Neutrophil (primary cell): ENCODE measurements at regions not wholly inside any gene's neighbourhood (a gene's known extent, or its start where the extent isn't known, plus 50 kb on each side); places are given as distances from the start of the nearest gene placed in this dataset.

ENCODE experiments used
- H3K27ac ChIP-seq: fragments of 200-600 bp; sonication (generic); 2 replicates; pipeline ENCODE4 v1.5.1; 2016; ENCODE audit warnings: mild to moderate bottlenecking, moderate library complexity
- H3K27me3 ChIP-seq: fragments of 200-600 bp; sonication (generic); 2 replicates; pipeline ENCODE4 v1.6.0; 2016; ENCODE audit warnings: mild to moderate bottlenecking
- H3K36me3 ChIP-seq: fragments of 200-600 bp; sonication (generic); 2 replicates; pipeline ENCODE4 v1.5.1; 2017
- H3K4me1 ChIP-seq, 2 experiments: fragments of 200-600 bp in 1 of 2; sonication (generic) in 1 of 2; 1 replicate in 1 of 2; 2 replicates in 1 of 2; pipeline versions ENCODE4 v1.5.1 to v1.6.1; 2013 to 2016; ENCODE audit warnings: low read depth in 1 of 2, low read length in 1 of 2, mild to moderate bottlenecking in 1 of 2, moderate library complexity in 1 of 2; ENCODE audit not compliant: control insufficient read depth in 1 of 2, insufficient read depth in 1 of 2
- H3K4me3 ChIP-seq, 2 experiments: fragments of 200-600 bp in 1 of 2; sonication (generic) in 1 of 2; 1 replicate in 1 of 2; 2 replicates in 1 of 2; pipeline ENCODE4 v1.5.1; 2013 to 2016; ENCODE audit warnings: low read depth in 1 of 2, low read length in 1 of 2, mild to moderate bottlenecking in 1 of 2, moderate library complexity in 1 of 2
- H3K9me3 ChIP-seq: fragments of 200-600 bp; sonication (generic); 2 replicates; pipeline ENCODE4 v1.5.1; 2016
- CTCF ChIP-seq: fragments of 200-600 bp; sonication (generic); IDR thresholded peaks from 2 replicates; pipeline ENCODE4 v1.5.1; 2016; ENCODE audit warnings: antibody characterized with exemption

- H3K9me3 ChIP-seq = no peaks in the 10 kb centered on the region
- TF ChIP-seq CTCF = no peak
- no peaks in the 10 kb centered on the region for H3K36me3 ChIP-seq
- no peak overlapping the region for H3K27ac ChIP-seq
- peaks cover 11% of the 10 kb centered on the region for H3K27me3 ChIP-seq
- peaks cover 18 to 25% of the 10 kb centered on the region in 2 experiments for H3K4me1 ChIP-seq
- H3K4me3 ChIP-seq = no peak overlapping the region
Measured at GRCh38 chr7:155209478-155210319, 88.0 kb upstream of the INSIG1 start.

- no peak overlapping the region for H3K4me3 ChIP-seq
- H3K27me3 ChIP-seq = peaks cover 12% of the 10 kb centered on the region
- no peaks in the 10 kb centered on the region for H3K36me3 ChIP-seq
- no peak overlapping the region for H3K27ac ChIP-seq
- TF ChIP-seq CTCF = no peak
- no peaks in the 10 kb centered on the region for H3K9me3 ChIP-seq
- H3K4me1 ChIP-seq = peaks cover 12 to 18% of the 10 kb centered on the region in 2 experiments
Measured at GRCh38 chr7:155210356-155210755, 87.3 kb upstream of the INSIG1 start.

- H3K27ac ChIP-seq = no peak overlapping the region
- H3K9me3 ChIP-seq = no peaks in the 10 kb centered on the region
- no peak for TF ChIP-seq CTCF
- H3K4me1 ChIP-seq = peaks cover 10 to 13% of the 10 kb centered on the region in 2 experiments
- H3K27me3 ChIP-seq = peaks cover 12% of the 10 kb centered on the region
- no peak overlapping the region for H3K4me3 ChIP-seq
- H3K36me3 ChIP-seq = no peaks in the 10 kb centered on the region
Measured at GRCh38 chr7:155211173-155211572, 86.5 kb upstream of the INSIG1 start.

GRCh38 chr7:155211761-155212160 lies 85.9 kb upstream of the INSIG1 start:
- no peak overlapping the region for H3K4me3 ChIP-seq
- no peak overlapping the region for H3K27ac ChIP-seq
- peaks cover 12% of the 10 kb centered on the region for H3K27me3 ChIP-seq
- H3K4me1 ChIP-seq = peaks cover 8 to 11% of the 10 kb centered on the region in 2 experiments
- no peak for TF ChIP-seq CTCF
- H3K9me3 ChIP-seq = no peaks in the 10 kb centered on the region
- H3K36me3 ChIP-seq = no peaks in the 10 kb centered on the region

GRCh38 chr7:155212301-155213015 lies 85.2 kb upstream of the INSIG1 start:
- no peak for TF ChIP-seq CTCF
- Histone ChIP-seq H3K36me3 (no peaks in the 10 kb centered on the region), H3K4me3 (no peak overlapping the region), H3K27me3 (peaks cover 12% of the 10 kb centered on the region), H3K27ac (no peak overlapping the region), H3K9me3 (no peaks in the 10 kb centered on the region), H3K4me1 (peaks cover 1 to 4% of the 10 kb centered on the region in 2 experiments)
